ENCODE measurements at regions not wholly inside any gene's neighbourhood (a gene's known extent, or its start where the extent isn't known, plus 50 kb on each side); places are given as distances from the start of the nearest gene placed in this dataset.

DNA sequence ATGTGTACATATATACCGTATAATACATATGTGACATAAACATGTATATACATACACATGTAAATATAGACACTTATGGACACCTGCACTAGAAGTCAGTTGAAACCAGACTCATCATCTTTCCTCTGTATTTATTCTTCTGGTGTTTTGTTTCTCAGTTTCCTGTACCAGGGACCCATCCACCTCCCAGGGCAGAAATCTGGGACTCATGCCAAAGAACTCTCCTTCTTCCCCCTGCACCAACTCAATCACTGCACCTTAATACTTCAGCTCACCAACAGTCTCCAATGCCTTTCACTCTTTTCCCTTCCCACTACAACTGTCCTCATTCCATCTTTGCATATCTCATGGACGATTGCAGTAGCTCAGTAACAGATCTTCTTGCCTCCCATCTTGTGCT, 428.0 kb downstream of the FBXO15 start:
- TF ChIP-seq, protein P1, sequence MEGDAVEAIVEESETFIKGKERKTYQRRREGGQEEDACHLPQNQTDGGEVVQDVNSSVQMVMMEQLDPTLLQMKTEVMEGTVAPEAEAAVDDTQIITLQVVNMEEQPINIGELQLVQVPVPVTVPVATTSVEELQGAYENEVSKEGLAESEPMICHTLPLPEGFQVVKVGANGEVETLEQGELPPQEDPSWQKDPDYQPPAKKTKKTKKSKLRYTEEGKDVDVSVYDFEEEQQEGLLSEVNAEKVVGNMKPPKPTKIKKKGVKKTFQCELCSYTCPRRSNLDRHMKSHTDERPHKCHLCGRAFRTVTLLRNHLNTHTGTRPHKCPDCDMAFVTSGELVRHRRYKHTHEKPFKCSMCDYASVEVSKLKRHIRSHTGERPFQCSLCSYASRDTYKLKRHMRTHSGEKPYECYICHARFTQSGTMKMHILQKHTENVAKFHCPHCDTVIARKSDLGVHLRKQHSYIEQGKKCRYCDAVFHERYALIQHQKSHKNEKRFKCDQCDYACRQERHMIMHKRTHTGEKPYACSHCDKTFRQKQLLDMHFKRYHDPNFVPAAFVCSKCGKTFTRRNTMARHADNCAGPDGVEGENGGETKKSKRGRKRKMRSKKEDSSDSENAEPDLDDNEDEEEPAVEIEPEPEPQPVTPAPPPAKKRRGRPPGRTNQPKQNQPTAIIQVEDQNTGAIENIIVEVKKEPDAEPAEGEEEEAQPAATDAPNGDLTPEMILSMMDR (IDR thresholded peaks at IDR 0.05) = no peak
- TF ChIP-seq POLR2A (IDR thresholded peaks at IDR 0.05) = no peak
